ENCODE measurements at regions not wholly inside any gene's neighbourhood (a gene's known extent, or its start where the extent isn't known, plus 50 kb on each side); places are given as distances from the start of the nearest gene placed in this dataset.

- TF ChIP-seq MTF1 (CRISPR knock-in tag; IDR thresholded peaks at IDR 0.05): no peak
- no peak for TF ChIP-seq ZBTB33 (CRISPR knock-in tag; IDR thresholded peaks at IDR 0.05)
- TF ChIP-seq FOXJ3 (CRISPR knock-in tag; IDR thresholded peaks at IDR 0.05; ENCODE audit: borderline replicate concordance): no peak
- TF ChIP-seq ZBTB46 (CRISPR knock-in tag; IDR thresholded peaks at IDR 0.05; ENCODE audit: borderline replicate concordance): no peak
- TF ChIP-seq NFRKB (IDR thresholded peaks at IDR 0.05): no peak
- TF ChIP-seq CREM (IDR thresholded peaks at IDR 0.05): no peak
- TF ChIP-seq CREM (CRISPR knock-in tag; IDR thresholded peaks at IDR 0.05): no peak
Measured at GRCh38 chr20:48382304-48382703, 445.5 kb downstream of the PREX1 start.
